ENCODE measurements at regions not wholly inside any gene's neighbourhood (a gene's known extent, or its start where the extent isn't known, plus 50 kb on each side); places are given as distances from the start of the nearest gene placed in this dataset.

DNA sequence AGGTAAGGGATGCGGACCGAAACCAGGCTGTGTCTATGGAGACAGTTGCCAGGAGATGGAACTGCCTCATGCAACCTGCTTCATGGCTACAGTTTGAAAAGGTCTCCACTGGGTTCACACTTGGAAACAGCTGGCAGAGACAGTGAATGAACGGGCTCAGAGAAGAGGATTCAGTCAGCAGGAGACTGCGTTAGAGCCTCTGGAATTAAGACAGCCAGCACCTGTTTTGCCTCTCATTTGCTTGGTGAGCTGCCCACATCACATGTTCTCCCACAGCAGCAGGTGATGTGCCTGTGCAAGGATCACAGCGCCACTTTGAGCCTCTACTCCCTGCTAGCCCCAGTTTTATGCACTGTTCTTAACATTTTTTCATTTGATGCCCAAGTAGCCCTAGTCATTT lies 321.0 kb downstream of the PLPP3 start:
- Histone ChIP-seq H3K27me3 (replicated peaks; ENCODE audit: insufficient read depth) (no peaks in the 10 kb centered on the region), H3K36me3 (no peaks in the 10 kb centered on the region), H3K9me3 (no peaks in the 10 kb centered on the region), H3K4me1 (replicated peaks) (no peaks in the 10 kb centered on the region), H3K4me3 (no peak overlapping the region), H3K27ac (no peak overlapping the region)
- WGBS = 93% methylated on average over 5 of the region's 5 CpGs
- DNase-seq (ENCODE audit: low spot score) = no peak
- TF ChIP-seq POLR2A (IDR thresholded peaks at IDR 0.05) (no peak), POLR2AphosphoS5 (IDR thresholded peaks at IDR 0.05) (no peak)
- TF ChIP-seq, protein P1, sequence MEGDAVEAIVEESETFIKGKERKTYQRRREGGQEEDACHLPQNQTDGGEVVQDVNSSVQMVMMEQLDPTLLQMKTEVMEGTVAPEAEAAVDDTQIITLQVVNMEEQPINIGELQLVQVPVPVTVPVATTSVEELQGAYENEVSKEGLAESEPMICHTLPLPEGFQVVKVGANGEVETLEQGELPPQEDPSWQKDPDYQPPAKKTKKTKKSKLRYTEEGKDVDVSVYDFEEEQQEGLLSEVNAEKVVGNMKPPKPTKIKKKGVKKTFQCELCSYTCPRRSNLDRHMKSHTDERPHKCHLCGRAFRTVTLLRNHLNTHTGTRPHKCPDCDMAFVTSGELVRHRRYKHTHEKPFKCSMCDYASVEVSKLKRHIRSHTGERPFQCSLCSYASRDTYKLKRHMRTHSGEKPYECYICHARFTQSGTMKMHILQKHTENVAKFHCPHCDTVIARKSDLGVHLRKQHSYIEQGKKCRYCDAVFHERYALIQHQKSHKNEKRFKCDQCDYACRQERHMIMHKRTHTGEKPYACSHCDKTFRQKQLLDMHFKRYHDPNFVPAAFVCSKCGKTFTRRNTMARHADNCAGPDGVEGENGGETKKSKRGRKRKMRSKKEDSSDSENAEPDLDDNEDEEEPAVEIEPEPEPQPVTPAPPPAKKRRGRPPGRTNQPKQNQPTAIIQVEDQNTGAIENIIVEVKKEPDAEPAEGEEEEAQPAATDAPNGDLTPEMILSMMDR (IDR thresholded peaks at IDR 0.05) = no peak
- intact Hi-C loops (cut with DNase I) = loop anchor here (5.0 to 10.0 kb wide), 2 partner anchors 114 to 319 kb away; partner anchors contain the start of gene PLPP3

DNA sequence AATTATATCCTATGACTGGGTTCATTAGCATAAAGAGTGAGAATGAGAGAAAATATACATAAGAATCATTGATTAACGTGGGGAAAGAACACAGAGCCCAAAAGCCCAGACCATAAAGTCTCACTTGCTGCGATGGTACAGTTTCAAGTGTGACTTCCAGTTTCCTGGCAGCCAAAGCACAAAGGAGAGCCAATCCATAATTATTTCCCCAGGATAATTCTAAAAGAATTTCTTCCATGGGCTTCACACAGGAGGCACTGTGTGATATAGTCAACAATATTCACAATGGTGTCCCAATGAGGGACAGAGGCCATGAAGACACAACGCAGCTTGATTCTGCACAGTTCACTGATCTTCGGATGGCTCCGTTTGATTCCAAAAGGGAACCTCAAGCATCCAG lies 321.6 kb downstream of the PLPP3 start:
- H3K27ac ChIP-seq = no peak overlapping the region

DNA sequence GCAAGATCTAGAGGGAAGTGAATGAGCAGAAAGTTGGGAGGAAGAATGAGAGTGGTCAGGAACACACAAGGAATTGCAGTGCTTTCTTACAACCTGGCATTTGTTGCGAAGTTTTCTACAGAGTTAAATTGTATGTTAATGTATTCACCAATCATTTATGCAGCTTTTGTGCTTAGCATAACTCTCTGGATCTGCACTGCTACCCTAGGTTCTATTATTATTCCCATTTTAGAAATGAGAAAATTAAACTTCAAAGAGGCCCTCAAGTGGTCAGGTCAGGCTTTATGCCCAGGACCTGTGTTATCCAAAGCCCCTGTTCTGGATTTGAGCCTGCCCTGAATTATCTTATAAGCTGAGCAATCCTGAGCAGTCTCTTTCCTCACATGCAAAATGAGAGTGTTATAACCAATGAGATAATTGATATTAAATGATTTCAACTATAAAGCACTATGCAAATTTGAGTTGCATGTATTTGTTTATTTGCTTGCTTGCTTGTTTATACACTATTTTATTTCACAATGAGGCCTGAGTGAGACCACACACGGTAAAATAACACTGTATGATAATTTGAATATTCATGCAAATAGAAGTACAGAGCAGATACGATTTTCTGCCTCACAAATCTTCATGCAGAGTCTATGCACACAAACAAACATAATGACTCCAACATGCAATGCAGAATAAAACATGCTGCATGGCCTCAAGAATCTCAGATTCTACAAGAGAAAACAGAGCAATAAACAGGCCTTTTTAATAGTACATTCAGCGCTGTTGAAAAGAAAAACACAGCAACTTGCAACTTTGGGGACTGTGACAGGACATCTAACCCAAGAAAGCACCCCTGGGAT lies 323.0 kb downstream of the PLPP3 start:
- TF ChIP-seq POLR2A (IDR thresholded peaks at IDR 0.05) = no peak
- TF ChIP-seq, protein P1 (IDR thresholded peaks at IDR 0.05) = no peak
- no peak for TF ChIP-seq POLR2AphosphoS5 (IDR thresholded peaks at IDR 0.05)
- no peaks in the 10 kb centered on the region for H3K27me3 ChIP-seq (replicated peaks; ENCODE audit: insufficient read depth)
- WGBS = 67% methylated on average over 4 of the region's 4 CpGs
- H3K36me3 ChIP-seq = no peaks in the 10 kb centered on the region
- intact Hi-C loops (cut with DNase I) = loop anchor here (5.0 to 10.0 kb wide), 2 partner anchors 112 to 321 kb away; partner anchors contain the start of gene PLPP3
- H3K9me3 ChIP-seq = no peaks in the 10 kb centered on the region
- no peak for DNase-seq (ENCODE audit: low spot score)
- no peaks in the 10 kb centered on the region for H3K4me1 ChIP-seq (replicated peaks)
- H3K27ac ChIP-seq = no peak overlapping the region
- H3K4me3 ChIP-seq = no peak overlapping the region

More for the DNA sequence above, 321.6 kb downstream of the PLPP3 start:
- TF ChIP-seq POLR2A (IDR thresholded peaks at IDR 0.05) (no peak), POLR2AphosphoS5 (IDR thresholded peaks at IDR 0.05) (no peak)
- TF ChIP-seq, protein P1 (IDR thresholded peaks at IDR 0.05) = no peak
- intact Hi-C loops (cut with DNase I) = loop anchor here (5.0 to 10.0 kb wide), 2 partner anchors 113 to 320 kb away; partner anchors contain the start of gene PLPP3
- Histone ChIP-seq H3K27me3 (replicated peaks; ENCODE audit: insufficient read depth) (no peaks in the 10 kb centered on the region), H3K4me1 (replicated peaks) (no peaks in the 10 kb centered on the region), H3K4me3 (no peak overlapping the region), H3K36me3 (no peaks in the 10 kb centered on the region), H3K9me3 (no peaks in the 10 kb centered on the region)
- DNase-seq (ENCODE audit: low spot score) = no peak
- WGBS = 88% methylated on average over 5 of the region's 5 CpGs

DNA sequence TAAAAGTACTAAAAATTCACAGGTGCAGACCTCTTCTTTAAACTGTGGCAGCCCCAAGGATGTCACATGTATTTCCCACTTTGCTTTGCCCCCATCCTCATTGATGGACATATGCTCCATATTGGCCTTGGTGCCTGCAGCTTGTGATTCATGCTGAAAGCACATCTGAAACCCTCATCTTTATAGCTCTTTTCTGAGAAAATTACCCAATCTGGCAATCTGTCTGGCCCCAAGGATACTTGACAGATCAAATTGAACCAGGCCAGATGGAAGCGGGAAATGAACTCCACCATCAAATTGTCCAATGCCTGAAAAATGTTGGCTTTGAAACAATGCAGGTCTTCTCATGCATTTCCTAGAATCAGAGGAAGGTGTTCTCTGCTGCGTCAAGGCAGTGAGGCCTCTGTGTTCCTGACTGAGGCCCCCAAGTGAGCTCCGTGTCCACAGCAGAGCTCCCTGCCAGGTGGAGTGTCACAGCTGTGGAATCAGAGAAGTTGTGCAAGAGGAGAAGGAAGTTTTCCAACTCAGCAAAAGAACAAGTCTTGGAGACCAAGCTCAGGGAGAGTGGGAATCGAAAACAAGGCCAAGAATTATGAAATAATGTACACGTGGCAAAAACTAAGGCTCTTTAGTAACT lies 323.7 kb downstream of the PLPP3 start:
- WGBS = 70% methylated on average over 5 of the region's 5 CpGs
- no peaks in the 10 kb centered on the region for H3K27me3 ChIP-seq (replicated peaks; ENCODE audit: insufficient read depth)
- intact Hi-C loops (cut with DNase I) = loop anchor here (5.0 to 10.0 kb wide), 2 partner anchors 111 to 322 kb away; partner anchors contain the start of gene PLPP3
- no peaks in the 10 kb centered on the region for H3K36me3 ChIP-seq
- TF ChIP-seq, protein P1 (IDR thresholded peaks at IDR 0.05) = no peak
- TF ChIP-seq POLR2AphosphoS5 (IDR thresholded peaks at IDR 0.05) (peak; percentile 41), POLR2A (IDR thresholded peaks at IDR 0.05) (no peak)
- no peak for DNase-seq (ENCODE audit: low spot score)
- H3K4me1 ChIP-seq (replicated peaks) = no peaks in the 10 kb centered on the region
- no peak overlapping the region for H3K27ac ChIP-seq
- H3K9me3 ChIP-seq = no peaks in the 10 kb centered on the region
- no peak overlapping the region for H3K4me3 ChIP-seq

All from prostate gland (tissue), 2 donors.